Activated naive CD8-positive, alpha-beta T cell treated with anti-CD3 and anti-CD28 coated beads for 36 hours (primary cell): ENCODE measurements at regions not wholly inside any gene's neighbourhood (a gene's known extent, or its start where the extent isn't known, plus 50 kb on each side); places are given as distances from the start of the nearest gene placed in this dataset.

Experiments used
- DNase-seq: peaks from one replicate; pipeline ENCODE4 v3.0.0; 2021
- H3K27ac Mint-ChIP-seq: one replicate; pipeline ENCODE4 v1.8.0; 2022; ENCODE audit warnings: mild to moderate bottlenecking, moderate library complexity, mixed read lengths
- H3K27me3 Mint-ChIP-seq: one replicate; pipeline ENCODE4 v1.8.0; 2022; ENCODE audit warnings: mild to moderate bottlenecking, mixed read lengths
- H3K36me3 Mint-ChIP-seq: one replicate; pipeline ENCODE4 v1.8.0; 2021; ENCODE audit warnings: mild to moderate bottlenecking, mixed read lengths
- H3K4me1 Mint-ChIP-seq: one replicate; pipeline ENCODE4 v1.8.0; 2021; ENCODE audit warnings: mixed read lengths
- H3K4me3 Mint-ChIP-seq: one replicate; pipeline ENCODE4 v1.8.0; 2022; ENCODE audit warnings: mild to moderate bottlenecking, moderate library complexity, mixed read lengths
- H3K9me3 Mint-ChIP-seq: one replicate; pipeline ENCODE4 v1.8.0; 2022; ENCODE audit warnings: mixed read lengths

DNA sequence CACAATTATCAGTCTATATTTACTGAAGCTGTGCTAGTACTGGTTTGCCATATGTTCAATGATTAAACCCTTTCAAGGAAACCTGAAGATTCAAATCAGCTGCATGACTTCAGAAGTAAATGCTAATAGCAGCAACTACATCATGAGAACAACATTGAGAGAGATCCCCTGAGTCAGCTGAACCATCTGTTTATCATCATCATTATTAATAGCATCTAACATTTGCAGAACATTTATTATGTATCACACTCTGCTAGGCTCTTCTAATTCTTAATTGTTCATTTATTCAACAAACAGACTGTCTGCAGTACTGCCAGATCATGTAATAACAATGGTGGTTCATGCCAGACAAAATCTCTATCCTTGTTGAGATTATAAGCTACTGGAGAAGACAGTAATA, 157.4 kb downstream of the KLHL28 start:
- no peak overlapping the region for H3K4me3 Mint-ChIP-seq
- no peak overlapping the region for H3K27ac Mint-ChIP-seq
- H3K9me3 Mint-ChIP-seq = no peaks in the 10 kb centered on the region
- DNase-seq = no peak
- no peaks in the 10 kb centered on the region for H3K36me3 Mint-ChIP-seq
- no peaks in the 10 kb centered on the region for H3K4me1 Mint-ChIP-seq
- H3K27me3 Mint-ChIP-seq = peaks cover 13% of the 10 kb centered on the region

DNA sequence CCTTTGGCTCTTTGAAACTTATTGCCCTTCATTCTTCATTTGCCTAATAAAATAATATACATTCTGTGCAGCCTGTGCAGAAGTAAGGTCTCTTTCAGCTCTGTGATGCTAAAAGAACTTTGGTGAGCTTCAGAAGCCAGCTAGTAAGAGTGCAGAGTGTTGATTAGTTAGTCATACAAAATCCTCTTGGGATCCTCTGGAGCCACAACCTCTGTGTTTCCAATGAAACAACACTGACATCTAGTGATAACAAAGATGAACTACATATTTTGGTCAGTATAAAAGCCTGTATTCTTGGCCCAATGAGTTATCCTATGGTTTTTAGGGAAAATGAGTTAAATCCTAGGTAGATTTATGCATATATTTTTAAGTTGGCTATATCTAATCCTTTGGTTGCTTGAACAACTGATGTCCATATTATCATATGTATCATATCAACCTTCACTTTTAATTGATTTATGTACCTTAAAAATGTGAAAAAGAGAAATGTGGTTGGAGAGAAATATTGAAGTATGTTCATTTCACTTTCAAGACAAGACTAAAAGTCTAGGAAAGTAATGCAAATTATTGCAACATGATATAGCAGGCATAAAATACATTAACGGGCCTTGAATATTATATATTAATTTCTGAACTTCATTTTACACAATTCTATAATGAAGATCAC, 158.4 kb downstream of the KLHL28 start:
- no peak for DNase-seq

DNA sequence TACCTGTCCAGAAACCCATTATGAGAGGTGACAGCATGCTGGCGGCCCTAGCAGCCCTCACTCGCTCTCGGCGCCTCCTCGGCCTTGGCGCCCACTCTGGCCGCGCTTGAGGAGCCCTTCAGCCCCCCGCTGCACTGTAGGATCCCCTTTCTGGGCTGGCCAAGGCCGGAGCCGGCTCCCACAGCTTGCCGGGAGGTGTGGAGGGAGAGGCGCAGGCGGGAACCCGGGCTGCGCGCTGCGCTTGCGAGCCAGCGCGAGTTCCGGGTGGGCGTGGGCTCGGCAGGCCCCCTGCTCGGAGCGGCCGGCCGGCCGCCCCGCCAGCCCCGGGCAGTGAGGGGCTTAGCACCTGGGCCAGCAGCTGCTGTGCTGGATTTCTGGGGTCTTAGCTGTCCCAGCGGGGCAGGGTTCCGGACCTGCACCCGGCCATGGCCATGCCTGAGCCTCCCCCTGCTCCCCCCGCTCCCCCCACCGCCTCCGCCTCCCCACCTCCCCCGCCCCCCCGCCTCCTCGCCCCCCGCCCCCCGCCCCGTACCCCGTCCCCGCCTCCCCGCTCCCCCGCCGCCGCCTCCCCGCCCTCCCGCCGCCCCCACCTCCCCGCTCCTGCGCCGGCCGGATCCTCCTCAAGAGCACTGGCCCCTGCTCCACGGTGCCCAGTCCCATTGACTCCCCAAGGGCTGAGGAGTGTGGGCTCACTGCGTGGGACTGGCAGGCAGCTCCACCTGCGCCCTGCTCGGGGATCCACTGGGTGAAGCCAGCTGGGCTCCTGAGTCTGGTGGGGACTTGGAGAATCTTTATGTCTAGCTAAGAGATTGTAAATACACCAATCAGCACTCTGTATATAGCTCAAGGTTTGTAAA, 163.1 kb downstream of the KLHL28 start:
- no peak overlapping the region for H3K27ac Mint-ChIP-seq
- no peaks in the 10 kb centered on the region for H3K4me1 Mint-ChIP-seq
- DNase-seq = no peak
- no peaks in the 10 kb centered on the region for H3K36me3 Mint-ChIP-seq
- peaks cover 19% of the 10 kb centered on the region for H3K27me3 Mint-ChIP-seq
- no peak overlapping the region for H3K4me3 Mint-ChIP-seq
- no peaks in the 10 kb centered on the region for H3K9me3 Mint-ChIP-seq

More for the DNA sequence above, 158.4 kb downstream of the KLHL28 start:
- no peak overlapping the region for H3K27ac Mint-ChIP-seq
- H3K27me3 Mint-ChIP-seq = peaks cover 18% of the 10 kb centered on the region
- no peaks in the 10 kb centered on the region for H3K9me3 Mint-ChIP-seq
- no peak overlapping the region for H3K4me3 Mint-ChIP-seq
- no peaks in the 10 kb centered on the region for H3K4me1 Mint-ChIP-seq
- H3K36me3 Mint-ChIP-seq = no peaks in the 10 kb centered on the region

DNA sequence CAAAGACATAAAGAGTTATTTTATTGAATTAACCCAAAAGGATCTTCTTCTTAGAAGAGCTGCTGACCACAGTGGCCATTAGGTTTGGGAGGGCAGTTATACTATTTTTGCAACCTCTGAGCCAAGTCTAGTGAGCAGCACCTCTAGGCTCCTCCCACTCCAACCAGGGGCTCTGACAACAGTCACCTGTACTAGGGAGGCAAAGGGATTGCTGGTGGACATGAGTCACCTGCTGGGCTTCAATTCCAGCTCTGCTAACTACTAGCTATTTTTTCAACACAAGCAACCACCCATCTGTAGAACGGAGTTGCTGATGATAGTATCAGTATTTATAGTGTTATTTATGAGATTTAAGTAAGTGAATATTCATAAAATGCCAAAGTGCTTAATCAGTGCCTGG, 166.0 kb downstream of the KLHL28 start:
- Mint-ChIP-seq H3K27ac (no peak overlapping the region), H3K4me3 (no peak overlapping the region)
- DNase-seq = no peak

DNA sequence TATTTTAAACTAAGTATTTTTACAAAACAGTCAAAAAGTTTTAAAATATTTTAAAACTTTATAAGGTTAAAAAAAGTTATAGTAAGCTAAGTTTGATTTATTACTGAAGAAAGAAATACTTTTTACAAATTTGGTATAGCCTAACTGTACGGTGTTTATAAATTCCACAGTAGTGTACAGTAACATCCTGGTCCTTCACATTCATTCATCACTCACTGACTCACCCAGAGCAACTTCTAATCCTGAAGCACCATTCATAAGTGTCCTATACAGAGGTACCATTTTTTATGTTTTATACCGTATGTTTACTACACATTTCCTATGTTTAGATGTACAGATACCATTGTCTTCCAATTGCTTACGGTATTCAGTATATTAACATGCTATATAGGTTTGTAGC, 170.0 kb downstream of the KLHL28 start:
- Mint-ChIP-seq H3K27me3 (peaks cover 23% of the 10 kb centered on the region), H3K36me3 (no peaks in the 10 kb centered on the region), H3K9me3 (no peaks in the 10 kb centered on the region), H3K4me3 (no peak overlapping the region), H3K27ac (no peak overlapping the region), H3K4me1 (no peaks in the 10 kb centered on the region)
- DNase-seq = no peak

More for the DNA sequence above, 166.0 kb downstream of the KLHL28 start:
- Mint-ChIP-seq H3K36me3 (no peaks in the 10 kb centered on the region), H3K4me1 (no peaks in the 10 kb centered on the region), H3K9me3 (no peaks in the 10 kb centered on the region), H3K27me3 (peaks cover 20% of the 10 kb centered on the region)

DNA sequence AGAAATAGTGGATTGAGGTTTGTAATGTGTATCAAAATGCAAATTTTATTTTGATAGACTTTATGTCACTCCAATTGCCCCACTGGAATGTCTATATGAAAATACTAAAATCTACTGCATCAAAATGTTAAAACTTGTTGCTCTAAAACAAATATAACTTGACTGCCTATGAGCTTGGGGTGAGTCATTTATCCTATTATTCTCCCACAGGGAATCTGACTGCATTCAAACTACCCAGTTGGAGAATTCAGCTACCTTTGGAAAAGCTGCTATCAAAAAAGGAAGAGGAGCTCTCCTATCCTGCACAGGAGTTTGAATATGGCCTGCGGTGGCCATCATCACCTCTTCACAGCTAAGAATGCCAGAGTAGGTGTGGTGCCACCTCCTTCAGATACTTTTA, 173.1 kb downstream of the KLHL28 start:
- peaks cover 12% of the 10 kb centered on the region for H3K27me3 Mint-ChIP-seq
- DNase-seq = no peak
- no peaks in the 10 kb centered on the region for H3K36me3 Mint-ChIP-seq
- H3K4me1 Mint-ChIP-seq = no peaks in the 10 kb centered on the region
- H3K9me3 Mint-ChIP-seq = no peaks in the 10 kb centered on the region
- H3K27ac Mint-ChIP-seq = no peak overlapping the region
- H3K4me3 Mint-ChIP-seq = no peak overlapping the region

DNA sequence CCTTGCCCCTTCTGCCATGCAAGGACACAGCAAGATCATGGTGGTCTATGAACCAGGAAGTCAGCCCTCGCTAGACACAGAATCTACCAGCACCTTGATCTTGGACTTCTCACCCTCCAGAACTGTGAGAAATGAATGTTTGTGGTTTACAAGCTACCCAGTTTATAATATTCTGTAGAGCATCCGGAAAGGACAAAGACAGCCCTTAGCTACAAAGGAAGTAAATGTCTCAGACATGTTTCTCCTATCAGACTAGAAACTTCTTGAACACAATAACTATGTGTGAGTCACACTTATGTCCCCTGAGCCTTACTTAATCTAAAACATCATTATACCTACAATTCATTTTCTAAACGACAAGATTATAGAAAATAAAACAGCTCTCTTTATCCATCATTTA, 176.7 kb downstream of the KLHL28 start:
- peaks cover 7% of the 10 kb centered on the region for H3K27me3 Mint-ChIP-seq
- no peak overlapping the region for H3K27ac Mint-ChIP-seq
- H3K9me3 Mint-ChIP-seq = no peaks in the 10 kb centered on the region
- H3K4me1 Mint-ChIP-seq = no peaks in the 10 kb centered on the region
- no peak for DNase-seq
- no peaks in the 10 kb centered on the region for H3K36me3 Mint-ChIP-seq
- no peak overlapping the region for H3K4me3 Mint-ChIP-seq

DNA sequence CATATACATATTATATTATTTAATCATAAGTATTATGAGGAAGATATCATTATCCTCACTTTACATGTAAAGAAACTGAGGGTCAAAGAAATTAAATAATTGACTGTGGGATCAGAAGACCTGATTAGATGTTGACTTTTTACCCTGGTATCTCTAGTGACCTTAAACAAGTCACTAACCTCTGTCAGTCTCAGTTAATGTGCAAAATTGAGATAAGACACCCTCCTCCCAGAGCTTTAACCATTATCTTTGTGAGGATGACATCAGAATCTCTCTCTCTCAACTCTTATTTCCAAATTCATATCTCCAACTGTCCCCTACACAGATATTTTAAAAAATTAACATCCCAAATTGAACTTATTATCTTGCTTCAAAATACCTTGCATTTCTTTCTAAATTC, 177.8 kb downstream of the KLHL28 start:
- H3K9me3 Mint-ChIP-seq = no peaks in the 10 kb centered on the region
- no peaks in the 10 kb centered on the region for H3K36me3 Mint-ChIP-seq
- H3K27me3 Mint-ChIP-seq = peaks cover 4% of the 10 kb centered on the region
- DNase-seq = no peak
- H3K4me1 Mint-ChIP-seq = no peaks in the 10 kb centered on the region
- no peak overlapping the region for H3K27ac Mint-ChIP-seq
- H3K4me3 Mint-ChIP-seq = no peak overlapping the region

DNA sequence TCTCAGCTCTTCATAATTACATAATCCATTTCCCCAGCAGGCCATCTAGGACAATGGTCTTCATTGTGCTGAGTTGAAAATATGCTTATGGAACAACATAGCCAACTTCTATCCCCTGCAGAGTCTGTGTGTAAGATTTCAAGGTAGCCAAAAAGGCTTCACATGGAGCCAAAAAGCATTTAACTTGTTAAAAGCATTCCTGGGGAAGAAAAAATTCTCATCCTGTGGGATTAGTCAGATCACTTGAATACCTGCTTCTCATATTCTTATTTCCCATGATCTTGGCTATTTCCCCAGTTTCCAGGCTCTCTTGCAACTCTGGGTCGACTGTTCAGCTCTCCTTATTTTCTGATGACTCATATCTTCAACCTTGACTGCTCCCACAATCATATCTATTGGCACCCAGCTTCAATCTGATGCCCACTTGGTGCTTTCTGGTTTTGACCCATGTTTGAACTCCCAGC, 178.9 kb downstream of the KLHL28 start:
- Mint-ChIP-seq H3K27me3 (no peaks in the 10 kb centered on the region), H3K4me1 (no peaks in the 10 kb centered on the region), H3K9me3 (no peaks in the 10 kb centered on the region), H3K27ac (no peak overlapping the region), H3K4me3 (no peak overlapping the region), H3K36me3 (no peaks in the 10 kb centered on the region)
- no peak for DNase-seq

DNA sequence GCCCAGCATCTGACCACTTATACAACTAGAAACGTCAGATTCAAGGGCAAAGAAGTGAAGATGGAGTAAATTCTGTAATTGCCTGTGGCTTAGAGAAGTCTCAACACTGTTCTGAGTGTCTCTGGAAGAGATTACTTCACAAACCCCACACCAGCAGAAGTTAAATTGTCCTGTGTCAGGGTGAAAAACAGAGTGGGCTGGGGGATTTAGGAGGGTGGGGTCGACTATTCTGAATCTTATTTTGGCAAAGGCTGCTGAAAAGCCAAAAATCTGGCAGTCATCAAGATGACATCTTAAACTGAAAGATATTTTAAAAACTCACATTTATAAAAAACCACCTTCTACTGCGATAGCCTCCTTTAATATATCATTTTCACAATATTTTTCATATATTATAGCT, 180.8 kb downstream of the KLHL28 start:
- Mint-ChIP-seq H3K27ac (no peak overlapping the region), H3K36me3 (no peaks in the 10 kb centered on the region), H3K4me3 (no peak overlapping the region), H3K4me1 (no peaks in the 10 kb centered on the region), H3K27me3 (no peaks in the 10 kb centered on the region), H3K9me3 (no peaks in the 10 kb centered on the region)
- no peak for DNase-seq

DNA sequence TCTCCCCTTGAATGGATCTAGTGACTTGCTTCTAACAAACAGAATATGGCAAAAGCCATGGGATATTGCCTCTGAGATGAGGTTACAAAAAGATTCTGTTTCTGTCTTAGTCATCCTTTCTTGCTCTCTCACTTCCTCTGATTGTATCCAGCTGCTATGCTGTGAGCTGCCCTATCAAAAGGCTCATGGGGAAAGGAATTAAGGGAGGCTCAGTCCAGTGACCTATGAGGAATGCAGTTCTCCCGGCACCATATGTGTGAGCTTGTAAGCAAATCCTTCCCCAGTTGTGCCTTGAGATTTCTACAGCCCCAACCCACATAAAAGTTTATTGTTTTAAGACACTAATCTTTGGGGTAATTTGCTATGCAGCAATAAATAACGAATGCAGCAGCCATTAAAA, 183.1 kb downstream of the KLHL28 start:
- Mint-ChIP-seq H3K4me3 (no peak overlapping the region), H3K36me3 (no peaks in the 10 kb centered on the region), H3K27ac (no peak overlapping the region), H3K27me3 (no peaks in the 10 kb centered on the region), H3K9me3 (no peaks in the 10 kb centered on the region), H3K4me1 (no peaks in the 10 kb centered on the region)
- no peak for DNase-seq

DNA sequence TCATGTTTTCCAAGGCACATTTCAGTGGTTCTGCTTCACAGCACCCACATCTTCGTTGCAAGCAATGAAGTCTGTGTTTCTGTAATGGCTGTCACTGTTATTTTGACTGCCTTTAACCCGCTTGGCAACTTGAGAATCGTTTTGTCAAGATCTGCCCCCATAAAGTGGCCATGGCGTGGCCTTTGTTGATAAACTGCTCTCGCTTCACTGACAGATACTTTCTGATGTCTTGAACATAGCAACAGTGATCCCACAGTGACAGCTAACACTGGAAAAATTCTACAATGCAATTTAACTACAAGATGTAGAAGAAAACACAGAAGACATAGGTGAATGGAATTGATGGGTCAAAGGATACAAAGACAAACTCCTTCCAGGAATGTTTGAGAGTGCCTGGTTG, 184.2 kb downstream of the KLHL28 start:
- Mint-ChIP-seq H3K27me3 (peaks cover 4% of the 10 kb centered on the region), H3K4me3 (no peak overlapping the region), H3K36me3 (no peaks in the 10 kb centered on the region), H3K9me3 (no peaks in the 10 kb centered on the region), H3K27ac (no peak overlapping the region), H3K4me1 (no peaks in the 10 kb centered on the region)
- DNase-seq = no peak

DNA sequence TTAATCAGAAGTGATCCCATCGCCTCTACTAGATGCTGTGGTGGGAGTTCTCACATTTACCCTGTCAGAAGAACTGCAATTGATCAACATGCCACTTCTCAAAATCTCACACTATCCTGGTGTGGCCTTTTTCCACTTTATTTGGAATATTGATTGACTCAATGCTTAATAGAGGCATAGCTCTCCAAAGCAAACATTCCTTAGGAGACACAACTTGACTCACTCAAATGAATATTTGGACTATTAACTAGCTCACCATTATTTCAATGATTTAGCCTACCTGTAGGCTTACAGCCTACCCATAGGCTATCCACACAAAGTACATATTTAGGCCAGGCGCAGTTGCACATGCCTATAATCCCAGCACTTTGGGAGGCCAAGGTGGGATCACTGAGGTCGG, 186.5 kb downstream of the KLHL28 start:
- H3K36me3 Mint-ChIP-seq = no peaks in the 10 kb centered on the region
- DNase-seq = no peak
- H3K27me3 Mint-ChIP-seq = peaks cover 14% of the 10 kb centered on the region
- no peaks in the 10 kb centered on the region for H3K4me1 Mint-ChIP-seq
- H3K4me3 Mint-ChIP-seq = no peak overlapping the region
- H3K9me3 Mint-ChIP-seq = no peaks in the 10 kb centered on the region
- no peak overlapping the region for H3K27ac Mint-ChIP-seq

DNA sequence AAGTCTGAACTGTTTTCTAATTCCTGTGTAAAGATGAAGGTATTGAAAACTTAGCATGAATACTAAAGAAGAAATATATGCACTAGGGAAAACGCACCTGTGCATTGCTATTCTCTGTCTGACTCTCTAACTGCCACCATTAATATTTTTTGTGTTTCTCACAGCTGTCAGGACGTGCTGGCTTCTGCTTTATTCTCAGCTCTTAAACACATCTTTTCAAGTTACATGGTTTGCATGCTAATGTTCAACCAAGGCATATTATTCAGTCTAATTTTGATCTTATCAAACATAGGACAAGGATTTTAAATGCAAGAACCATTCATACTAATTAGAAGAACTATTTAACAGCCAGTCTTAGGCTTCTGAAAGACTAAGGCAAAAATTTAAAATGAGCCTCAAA, 187.4 kb downstream of the KLHL28 start:
- no peak for DNase-seq
- Mint-ChIP-seq H3K27ac (no peak overlapping the region), H3K36me3 (no peaks in the 10 kb centered on the region), H3K4me1 (no peaks in the 10 kb centered on the region), H3K4me3 (no peak overlapping the region), H3K27me3 (peaks cover 15% of the 10 kb centered on the region), H3K9me3 (no peaks in the 10 kb centered on the region)

DNA sequence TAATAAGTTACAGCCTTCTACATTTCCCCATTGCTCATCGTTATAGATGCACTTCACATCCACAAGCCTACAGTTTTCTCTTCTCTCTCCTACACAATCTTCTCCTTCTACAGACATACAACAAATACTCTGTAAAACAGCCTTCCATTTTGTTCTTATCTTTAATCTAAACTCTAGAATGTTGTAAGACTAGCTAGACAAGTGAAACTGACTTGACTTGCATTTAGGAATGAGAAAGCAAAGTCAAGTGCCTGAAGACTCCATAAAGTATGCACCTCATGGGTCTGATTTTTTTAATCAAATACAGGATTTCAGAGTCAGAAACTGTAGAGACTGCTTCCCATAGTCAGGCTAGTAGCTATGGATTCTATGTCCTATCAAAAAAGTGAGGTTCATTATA, 190.3 kb downstream of the KLHL28 start:
- Mint-ChIP-seq H3K27ac (no peak overlapping the region), H3K9me3 (no peaks in the 10 kb centered on the region), H3K36me3 (no peaks in the 10 kb centered on the region), H3K4me1 (peaks cover 11% of the 10 kb centered on the region), H3K4me3 (no peak overlapping the region), H3K27me3 (peaks cover 15% of the 10 kb centered on the region)
- DNase-seq = no peak

DNA sequence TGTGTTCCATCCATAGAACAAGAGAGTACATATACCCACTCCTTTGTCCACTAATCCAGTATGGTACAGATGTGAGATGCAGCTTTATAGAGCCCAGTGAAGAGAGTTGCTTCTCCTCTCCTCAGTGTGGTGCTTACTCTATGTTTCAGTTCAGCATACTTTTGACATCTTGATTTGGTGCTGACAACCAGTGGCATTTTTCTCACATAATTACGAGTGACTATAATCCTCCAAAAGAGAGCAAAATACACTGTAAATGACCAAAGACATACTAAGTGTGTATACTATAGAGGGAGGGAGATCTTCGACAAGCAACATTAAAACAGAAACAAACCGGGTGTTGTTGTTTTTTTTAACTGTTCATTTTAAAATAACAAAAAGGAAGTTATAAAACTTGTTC, 191.5 kb downstream of the KLHL28 start:
- no peaks in the 10 kb centered on the region for H3K36me3 Mint-ChIP-seq
- H3K27ac Mint-ChIP-seq = no peak overlapping the region
- no peaks in the 10 kb centered on the region for H3K9me3 Mint-ChIP-seq

More for the DNA sequence above, 191.5 kb downstream of the KLHL28 start:
- no peak for DNase-seq
- Mint-ChIP-seq H3K4me1 (peaks cover 11% of the 10 kb centered on the region), H3K27me3 (peaks cover 20% of the 10 kb centered on the region), H3K4me3 (no peak overlapping the region)
